ENCODE measurements at regions not wholly inside any gene's neighbourhood (a gene's known extent, or its start where the extent isn't known, plus 50 kb on each side); places are given as distances from the start of the nearest gene placed in this dataset.

DNA sequence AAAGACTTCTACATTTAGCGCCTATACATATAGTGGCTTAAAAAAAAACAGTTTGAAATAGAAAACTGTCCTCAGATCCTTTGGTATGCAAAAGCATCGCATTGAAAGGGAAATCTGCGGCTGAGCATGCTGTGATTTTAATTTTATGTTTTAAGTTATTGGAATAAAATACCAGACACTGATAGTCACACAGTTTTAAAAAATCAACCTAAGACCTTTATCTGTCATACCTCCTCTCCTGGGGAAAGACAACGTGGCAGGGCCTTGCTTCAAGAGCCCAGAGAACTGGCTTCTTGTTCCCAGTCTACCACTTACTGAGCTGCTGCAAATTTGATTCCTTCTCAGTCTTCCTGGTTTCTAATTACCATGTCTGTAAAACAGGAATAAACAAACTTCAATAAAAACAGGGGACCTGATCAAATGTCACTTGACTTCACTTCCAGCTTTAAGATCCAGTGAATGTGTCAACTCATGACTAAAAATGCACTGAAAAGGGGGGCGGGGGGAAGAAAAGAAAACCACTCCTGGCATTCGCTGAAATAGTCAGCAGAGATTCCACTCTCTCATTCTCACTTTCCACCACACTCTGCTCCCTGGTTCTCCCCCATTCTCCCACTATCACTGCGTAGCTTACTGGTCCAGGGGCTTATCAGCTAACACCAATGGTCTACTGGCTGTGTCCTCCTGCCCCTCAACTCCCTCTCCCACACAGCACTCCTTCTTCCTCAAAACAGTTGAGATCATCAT is 494.7 kb upstream of the MARCKS start:
- TF ChIP-seq, protein P1, sequence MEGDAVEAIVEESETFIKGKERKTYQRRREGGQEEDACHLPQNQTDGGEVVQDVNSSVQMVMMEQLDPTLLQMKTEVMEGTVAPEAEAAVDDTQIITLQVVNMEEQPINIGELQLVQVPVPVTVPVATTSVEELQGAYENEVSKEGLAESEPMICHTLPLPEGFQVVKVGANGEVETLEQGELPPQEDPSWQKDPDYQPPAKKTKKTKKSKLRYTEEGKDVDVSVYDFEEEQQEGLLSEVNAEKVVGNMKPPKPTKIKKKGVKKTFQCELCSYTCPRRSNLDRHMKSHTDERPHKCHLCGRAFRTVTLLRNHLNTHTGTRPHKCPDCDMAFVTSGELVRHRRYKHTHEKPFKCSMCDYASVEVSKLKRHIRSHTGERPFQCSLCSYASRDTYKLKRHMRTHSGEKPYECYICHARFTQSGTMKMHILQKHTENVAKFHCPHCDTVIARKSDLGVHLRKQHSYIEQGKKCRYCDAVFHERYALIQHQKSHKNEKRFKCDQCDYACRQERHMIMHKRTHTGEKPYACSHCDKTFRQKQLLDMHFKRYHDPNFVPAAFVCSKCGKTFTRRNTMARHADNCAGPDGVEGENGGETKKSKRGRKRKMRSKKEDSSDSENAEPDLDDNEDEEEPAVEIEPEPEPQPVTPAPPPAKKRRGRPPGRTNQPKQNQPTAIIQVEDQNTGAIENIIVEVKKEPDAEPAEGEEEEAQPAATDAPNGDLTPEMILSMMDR (conservative IDR thresholded peaks at IDR 0.05): no peak
- H3K27ac ChIP-seq: no peak overlapping the region

DNA sequence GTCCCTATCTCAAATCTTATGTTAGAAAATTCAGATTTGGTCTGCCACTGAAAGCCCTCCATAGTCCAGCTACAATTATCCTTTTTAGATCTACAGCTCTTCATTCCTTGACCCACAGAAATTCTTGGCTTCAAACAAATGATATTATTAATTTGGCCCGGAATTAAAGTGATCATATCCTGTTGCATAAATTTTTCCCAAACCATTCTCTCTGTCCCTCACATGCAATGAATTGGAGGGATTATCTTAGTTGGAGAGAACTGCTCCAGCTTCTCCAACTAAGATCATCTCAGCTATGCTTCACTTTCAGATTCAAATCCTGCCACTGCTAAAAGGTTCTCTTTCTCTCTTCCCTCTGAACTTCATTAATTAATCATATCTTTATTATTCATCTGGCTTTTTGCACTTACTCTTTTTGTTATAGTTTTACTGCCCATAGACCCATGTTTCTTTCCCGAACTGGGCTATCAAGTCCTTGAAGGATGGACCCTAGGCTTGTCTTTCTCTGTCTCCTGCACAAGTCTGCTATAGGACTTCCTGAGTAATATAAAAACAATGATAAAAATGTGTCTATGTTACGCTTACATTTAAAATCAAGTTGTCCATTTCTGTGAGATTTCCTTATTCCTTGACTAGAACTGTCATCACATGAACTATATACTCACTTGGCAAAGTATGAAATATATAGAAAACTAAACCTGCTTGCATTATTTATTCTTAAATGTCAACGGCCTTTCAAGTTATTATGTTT is 493.9 kb upstream of the MARCKS start:
- TF ChIP-seq, protein P1 (conservative IDR thresholded peaks at IDR 0.05): no peak
- H3K27ac ChIP-seq: no peak overlapping the region

DNA sequence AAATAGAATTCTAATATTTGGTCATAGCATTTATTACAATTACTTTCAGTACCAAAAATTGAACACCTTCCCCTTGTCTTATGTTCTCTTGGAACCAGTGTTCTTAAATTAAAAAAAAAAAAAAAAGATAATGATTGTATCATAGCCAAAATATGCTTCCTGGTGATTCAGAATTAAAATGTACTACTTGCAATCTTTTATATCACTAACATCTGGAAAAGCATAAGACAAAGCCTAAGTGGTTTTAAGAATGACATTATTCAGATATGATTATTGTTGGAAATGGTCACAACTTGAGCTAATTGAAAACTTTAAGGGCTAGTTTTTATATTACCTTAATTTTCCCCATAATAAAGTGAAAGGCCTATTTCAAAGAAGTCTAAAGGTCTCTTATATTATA is 493.3 kb upstream of the MARCKS start:
- H3K27ac ChIP-seq: no peak overlapping the region
- TF ChIP-seq, protein P1 (conservative IDR thresholded peaks at IDR 0.05): no peak

DNA sequence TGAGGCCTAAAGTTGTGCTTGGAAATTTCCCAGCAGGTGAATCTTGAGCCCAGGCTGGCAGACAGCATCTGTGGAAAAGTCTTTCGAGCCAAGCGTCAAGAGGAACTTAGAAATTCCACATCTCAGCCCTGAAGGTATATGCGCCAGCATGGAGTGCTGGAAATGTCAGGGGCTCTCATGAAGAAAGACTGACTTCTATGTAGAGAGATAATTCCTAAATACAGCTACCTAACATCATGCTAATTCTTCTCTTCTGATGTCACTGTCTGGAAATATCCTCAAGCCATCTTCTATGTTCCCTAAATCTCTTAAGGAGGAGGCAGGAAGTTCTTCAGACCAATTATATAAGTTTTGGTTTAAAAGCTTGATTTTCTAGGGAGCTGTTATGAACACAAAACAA is 492.4 kb upstream of the MARCKS start:
- H3K27ac ChIP-seq: no peak overlapping the region
- TF ChIP-seq, protein P1 (conservative IDR thresholded peaks at IDR 0.05): no peak

DNA sequence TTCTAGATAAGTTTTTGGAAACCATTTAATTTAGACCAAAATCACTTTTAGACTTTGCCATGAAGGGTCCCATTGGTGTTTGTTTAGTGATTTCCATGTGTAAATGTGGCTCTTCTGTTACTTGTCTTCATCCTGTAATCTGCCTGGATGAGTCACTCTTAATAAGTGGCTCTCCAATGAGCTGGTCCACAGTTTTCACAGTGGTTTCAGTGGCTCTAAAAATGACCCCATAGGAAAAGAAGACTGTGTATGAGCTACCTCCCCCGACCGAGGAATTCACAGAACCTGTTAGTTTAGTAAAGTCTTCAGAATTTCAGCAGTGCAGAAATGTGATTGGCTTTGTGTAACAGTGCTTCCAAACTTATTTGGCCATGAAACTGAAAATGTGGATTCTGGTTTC is 492.0 kb upstream of the MARCKS start:
- TF ChIP-seq, protein P1 (conservative IDR thresholded peaks at IDR 0.05): no peak

DNA sequence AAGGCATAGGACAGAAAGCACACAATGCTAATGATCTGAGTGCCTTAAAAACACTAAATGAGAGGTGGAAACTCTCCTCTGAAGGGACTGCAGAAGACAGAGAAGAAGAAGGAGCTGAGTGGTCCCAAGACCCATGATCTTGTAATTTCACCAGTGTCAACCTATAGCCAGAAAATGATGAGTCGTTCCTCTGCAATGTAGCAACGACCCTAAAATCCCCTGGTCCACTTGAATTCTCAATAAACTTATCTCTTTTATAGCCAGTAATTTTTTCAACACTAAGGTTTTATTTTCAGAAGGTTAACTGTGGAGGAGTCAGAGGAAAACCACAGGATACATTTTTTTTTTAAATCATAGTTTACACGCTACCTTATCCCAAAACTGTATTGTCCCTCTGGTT is 490.6 kb upstream of the MARCKS start:
- H3K27ac ChIP-seq: no peak overlapping the region
- TF ChIP-seq, protein P1 (conservative IDR thresholded peaks at IDR 0.05): no peak

More for the DNA sequence above, 492.0 kb upstream of the MARCKS start:
- H3K27ac ChIP-seq: no peak overlapping the region
